GM11168 (cell line): ENCODE measurements at regions not wholly inside any gene's neighbourhood (a gene's known extent, or its start where the extent isn't known, plus 50 kb on each side); places are given as distances from the start of the nearest gene placed in this dataset.

ENCODE experiments used
- in situ Hi-C: fragments of 300-500 bp; cut with MboI; formaldehyde crosslinking; loops from one replicate; pipeline ENCODE4 v1.12.0; 2022; ENCODE audit warnings: low sequenced_read_pairs; ENCODE audit not compliant: unreplicated experiment

- in situ Hi-C loops = no loop called here
These were observed 52.3 kb upstream of the KLHL25 start for GRCh38 chr15:85847031-85847430.

- in situ Hi-C loops = loop anchor here (10.0 kb wide), 1 partner anchor 895 kb away; no protein-coding TSS in a partner anchor
These were observed 55.2 kb upstream of the KLHL25 start for GRCh38 chr15:85849946-85850345.

GRCh38 chr15:85852969-85853368 lies 58.2 kb upstream of the KLHL25 start:
- in situ Hi-C loops = loop anchor here (10.0 kb wide), 1 partner anchor 892 kb away; no protein-coding TSS in a partner anchor

GRCh38 chr15:85854345-85855097 lies 59.8 kb upstream of the KLHL25 start:
- in situ Hi-C loops = loop anchor here (10.0 kb wide), 1 partner anchor 890 kb away; no protein-coding TSS in a partner anchor

GRCh38 chr15:85858586-85859375 lies 64.1 kb upstream of the KLHL25 start:
- in situ Hi-C loops = loop anchor here (10.0 kb wide), 1 partner anchor 886 kb away; no protein-coding TSS in a partner anchor

GRCh38 chr15:85859671-85860070 lies 64.9 kb upstream of the KLHL25 start:
- in situ Hi-C loops = loop anchor here (10.0 kb wide), 1 partner anchor 885 kb away; no protein-coding TSS in a partner anchor

GRCh38 chr15:85860394-85861161 lies 65.9 kb upstream of the KLHL25 start:
- in situ Hi-C loops = no loop called here

- in situ Hi-C loops = no loop called here
These were observed 70.5 kb upstream of the KLHL25 start for GRCh38 chr15:85865070-85865684.

- in situ Hi-C loops = no loop called here
These were observed 72.5 kb upstream of the KLHL25 start for GRCh38 chr15:85867250-85867649.

GRCh38 chr15:85869124-85869523 lies 74.4 kb upstream of the KLHL25 start:
- in situ Hi-C loops = no loop called here

GRCh38 chr15:85870216-85871014 lies 75.7 kb upstream of the KLHL25 start:
- in situ Hi-C loops = no loop called here

GRCh38 chr15:85871545-85871944 lies 76.8 kb upstream of the KLHL25 start:
- in situ Hi-C loops = no loop called here

- in situ Hi-C loops = no loop called here
These were observed 77.4 kb upstream of the KLHL25 start for GRCh38 chr15:85872125-85872524.

GRCh38 chr15:85874236-85874635 lies 79.5 kb upstream of the KLHL25 start:
- in situ Hi-C loops = no loop called here

- in situ Hi-C loops = no loop called here
These were observed 81.0 kb upstream of the KLHL25 start for GRCh38 chr15:85875756-85876155.

- in situ Hi-C loops = no loop called here
These were observed 84.1 kb upstream of the KLHL25 start for GRCh38 chr15:85878828-85879225.

- in situ Hi-C loops = no loop called here
These were observed 84.8 kb upstream of the KLHL25 start for GRCh38 chr15:85879334-85880163.

GRCh38 chr15:85880501-85881190 lies 85.9 kb upstream of the KLHL25 start:
- in situ Hi-C loops = no loop called here
